Right cardiac atrium (tissue), 5 donors: ENCODE measurements at regions not wholly inside any gene's neighbourhood (a gene's known extent, or its start where the extent isn't known, plus 50 kb on each side); places are given as distances from the start of the nearest gene placed in this dataset.
A peak's percentile ranks its signal among the peaks of the same experiment; 100 is the strongest.
"Not testable (repeated sequence)": the region's sequence is repeated elsewhere in the genome, so short reads cannot be mapped to it uniquely, and the experiment has no call there.

Experiments used
- ATAC-seq, 2 donors: fragments of 200-7000 bp; cut with Tn5 transposase; one replicate each; pipeline versions ENCODE4 v1.8.0 to v1.9.1; 2020; ENCODE audit warnings: moderate library complexity in 2 of 2, mild to moderate bottlenecking in 1 of 2
- DNase-seq, 3 donors: peaks; one replicate each; pipeline ENCODE4 v3.0.0-alpha.2; 2020
- H3K27ac ChIP-seq: one replicate; pipeline ENCODE4 v1.5.1; 2013; ENCODE audit warnings: mild to moderate bottlenecking, low read length, control low read depth, moderate library complexity
- H3K27me3 ChIP-seq: one replicate; pipeline ENCODE4 v1.6.1; 2013; ENCODE audit not compliant: control insufficient read depth, insufficient read depth
- H3K4me1 ChIP-seq: one replicate; pipeline ENCODE4 v1.6.1; 2013; ENCODE audit warnings: low read length; ENCODE audit not compliant: control insufficient read depth, insufficient read depth
- H3K4me3 ChIP-seq: one replicate; pipeline ENCODE4 v1.5.1; 2013; ENCODE audit warnings: low read length, control low read depth
- H3K9me3 ChIP-seq: one replicate; pipeline ENCODE4 v1.6.1; 2013; ENCODE audit warnings: low read length; ENCODE audit not compliant: control insufficient read depth
- whole genome bisulfite sequencing: extraction: QIAGEN DNeasy Blood & Tissue Kit; methylation state at CpG from one replicate; pipeline ENCODE4 v1.1.7; 2013; 5-methylcytosine and 5-hydroxymethylcytosine counted together
- intact Hi-C, 4 donors: fragments of 100-400 bp; cut with DNase I; formaldehyde crosslinking; loops; one replicate each; pipeline versions ENCODE4 v1.11.0 to v1.14.0; 2022 to 2023
- donor health status: healthy with polysubstance abuse.
- donor health status: DM: no; HTN: yes; CAD: no.
- donor health status: DM: no; HTN: no; CAD: no.
- donor health status: DM: no; HTN: yes; CAD: no; lungs with severe emphysema.
- donor health status: DM: yes; HTN: yes; CAD: no.

DNA sequence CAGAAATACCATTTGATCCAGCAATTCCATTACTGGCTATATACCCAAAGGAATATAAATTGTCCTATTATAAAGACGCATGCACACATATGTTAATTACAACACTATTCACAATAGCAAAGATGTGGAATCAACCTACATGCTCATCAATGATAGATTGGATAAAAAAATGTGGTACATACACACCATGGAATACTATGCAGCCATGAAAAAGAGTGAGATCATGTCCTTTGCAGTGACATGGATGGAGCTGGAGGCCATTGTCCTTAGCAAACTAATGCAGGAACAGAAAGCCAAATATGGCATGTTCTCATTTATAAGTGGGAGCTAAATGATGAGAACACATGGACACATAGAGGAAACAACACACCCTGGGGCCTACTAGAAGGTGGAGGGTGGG is 78.3 kb upstream of the EED start:
- H3K4me3 ChIP-seq, DNase-seq, intact Hi-C loops, H3K4me1 ChIP-seq, H3K27ac ChIP-seq, H3K27me3 ChIP-seq, ATAC-seq, H3K9me3 ChIP-seq: not testable (repeated sequence)
- 96% methylated on average over 1 of the region's 1 CpG for WGBS

GRCh38 chr11:86164106-86164505 is 80.4 kb upstream of the EED start:
- H3K27me3 ChIP-seq = no peaks in the 10 kb centered on the region

DNA sequence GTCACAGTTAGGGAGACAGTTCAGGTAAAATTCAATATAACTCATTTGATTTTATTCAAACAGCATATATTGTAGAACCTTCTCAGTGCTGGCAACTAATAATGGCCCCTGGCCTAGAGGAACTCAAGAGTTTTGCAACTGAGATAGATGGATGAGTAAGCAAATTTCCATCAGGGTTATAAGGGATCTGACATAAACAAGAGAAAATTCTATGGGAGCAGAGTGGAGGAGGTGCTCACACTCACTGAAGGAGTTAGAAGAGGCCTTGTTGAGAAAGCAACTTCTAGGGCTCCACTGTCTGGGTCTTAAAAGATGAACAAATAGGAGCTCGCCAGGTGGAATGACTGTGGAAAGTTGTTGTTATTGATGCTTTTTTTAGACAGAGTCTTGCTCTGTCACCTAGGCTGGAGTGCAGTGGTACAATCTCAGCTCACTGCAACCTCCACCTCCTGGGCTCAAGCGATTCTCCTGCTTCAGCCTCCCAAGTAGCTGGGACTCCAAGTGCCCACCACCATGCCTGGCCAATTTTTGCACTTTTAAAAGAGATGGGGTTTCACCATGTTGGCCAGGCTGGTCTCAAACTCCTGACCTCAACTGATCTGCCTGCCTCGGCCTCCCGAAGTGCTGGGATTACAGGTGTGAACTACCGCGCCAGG is 81.2 kb upstream of the EED start:
- ATAC-seq = peak; percentile 58 to 63
- intact Hi-C loops, DNase-seq, H3K27me3 ChIP-seq, H3K4me1 ChIP-seq, H3K4me3 ChIP-seq, H3K9me3 ChIP-seq, H3K27ac ChIP-seq: not testable (repeated sequence)
- WGBS = 97% methylated on average over 6 of the region's 6 CpGs

More at GRCh38 chr11:86164106-86164505, 80.4 kb upstream of the EED start:
- DNase-seq (no peak), ATAC-seq (no peak)
- Histone ChIP-seq H3K27ac (no peak overlapping the region), H3K4me3 (no peak overlapping the region), H3K4me1 (peaks cover 6% of the 10 kb centered on the region), H3K9me3 (no peaks in the 10 kb centered on the region)
- intact Hi-C loops = no loop called here
- WGBS = 79% methylated on average over 2 of the region's 2 CpGs

- intact Hi-C loops = no loop called here
- Histone ChIP-seq H3K4me1 (peaks cover 4% of the 10 kb centered on the region), H3K27ac (no peak overlapping the region), H3K27me3 (no peaks in the 10 kb centered on the region), H3K9me3 (no peaks in the 10 kb centered on the region), H3K4me3 (no peak overlapping the region)
- ATAC-seq (peak; percentile 63 to 81), DNase-seq (peak in 2 of 3 donors; percentile 66 to 70)
- 35% methylated on average over 1 of the region's 1 CpG for WGBS
Measured at GRCh38 chr11:86162239-86162638, 82.3 kb upstream of the EED start.

DNA sequence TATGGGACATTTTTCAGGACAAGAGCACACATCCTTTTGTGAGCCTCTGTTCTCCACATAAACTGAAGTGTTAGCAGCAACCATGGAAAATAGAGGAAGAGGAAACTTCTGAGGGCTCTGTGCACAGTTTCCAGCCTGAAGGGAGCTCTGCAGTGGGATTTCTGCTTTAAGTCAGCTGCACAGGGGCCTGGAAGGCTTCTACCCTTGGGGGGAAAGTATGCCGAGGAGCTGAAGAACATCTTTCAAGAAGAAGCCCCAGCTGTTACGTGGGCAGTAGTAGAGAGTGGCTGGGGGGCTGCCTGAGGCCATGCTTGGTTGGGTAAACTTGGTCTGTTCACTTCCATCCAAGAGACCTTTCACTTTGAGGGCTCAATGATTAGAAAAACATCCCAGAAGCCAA is 82.7 kb upstream of the EED start:
- no peak overlapping the region for H3K4me3 ChIP-seq
- H3K4me1 ChIP-seq = peaks cover 4% of the 10 kb centered on the region
- no peak for DNase-seq
- H3K27ac ChIP-seq = peak overlapping the region; percentile 11
- no peaks in the 10 kb centered on the region for H3K9me3 ChIP-seq
- 49% methylated on average over 2 of the region's 2 CpGs for WGBS
- intact Hi-C loops = no loop called here
- ATAC-seq = peak; percentile 17 to 28
- no peaks in the 10 kb centered on the region for H3K27me3 ChIP-seq

- H3K27ac ChIP-seq = no peak overlapping the region
- no peak for ATAC-seq
- no peaks in the 10 kb centered on the region for H3K9me3 ChIP-seq
- no peak for DNase-seq
- intact Hi-C loops = no loop called here
- H3K27me3 ChIP-seq = no peaks in the 10 kb centered on the region
- H3K4me1 ChIP-seq = peaks cover 4% of the 10 kb centered on the region
- no peak overlapping the region for H3K4me3 ChIP-seq
Measured at GRCh38 chr11:86161336-86161735, 83.2 kb upstream of the EED start.

DNA sequence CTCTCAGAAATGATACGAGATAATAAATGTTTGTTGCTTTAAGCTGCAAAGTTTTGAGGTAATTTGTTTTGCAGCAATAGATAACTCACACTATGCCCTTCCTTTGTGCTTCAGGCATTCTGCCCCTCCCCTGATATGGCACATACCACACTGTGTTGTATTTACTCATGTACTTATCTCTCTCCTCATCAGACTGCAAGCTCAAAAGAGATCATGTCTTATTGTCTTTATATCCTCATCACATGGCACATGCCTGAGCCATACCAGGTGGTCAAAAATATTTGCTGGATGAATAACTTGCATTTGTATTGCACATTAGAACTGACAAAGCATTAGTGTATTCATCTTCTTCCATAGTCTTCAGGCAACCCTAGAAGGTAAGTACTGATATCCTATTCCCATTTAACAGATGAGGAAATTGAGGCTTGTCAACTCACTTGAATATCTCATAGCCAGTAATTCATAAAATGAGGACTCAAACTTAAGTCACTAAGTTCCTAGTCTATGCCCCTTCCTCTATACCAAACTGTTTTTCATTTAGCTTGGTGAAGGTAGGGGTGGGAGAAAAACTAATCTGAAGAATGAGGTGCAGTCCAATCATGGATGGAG is 83.9 kb upstream of the EED start:
- Histone ChIP-seq H3K27ac (no peak overlapping the region), H3K27me3 (no peaks in the 10 kb centered on the region), H3K9me3 (no peaks in the 10 kb centered on the region), H3K4me1 (peaks cover 4% of the 10 kb centered on the region), H3K4me3 (no peak overlapping the region)
- DNase-seq (no peak), ATAC-seq (no peak)
- WGBS = 49% methylated on average over 1 of the region's 1 CpG
- intact Hi-C loops = no loop called here

DNA sequence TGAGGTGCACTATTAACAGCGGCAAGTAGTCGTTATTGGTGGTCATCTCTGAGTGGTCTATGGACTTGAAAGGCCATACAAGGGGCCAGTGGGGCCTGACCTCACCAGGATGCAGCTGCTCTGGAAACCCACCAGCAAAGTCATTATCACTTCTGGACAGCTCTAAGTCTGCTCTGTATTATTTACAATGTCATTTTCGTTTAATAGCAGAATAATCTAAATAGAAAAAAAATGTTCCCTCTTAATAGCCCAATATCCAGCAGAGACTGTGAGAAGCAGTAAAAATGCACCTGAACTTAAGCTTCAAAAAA is 85.0 kb upstream of the EED start:
- 59% methylated on average over 3 of the region's 3 CpGs for WGBS
- DNase-seq = no peak
- intact Hi-C loops = no loop called here
- no peak overlapping the region for H3K4me3 ChIP-seq
- H3K9me3 ChIP-seq = no peaks in the 10 kb centered on the region
- no peaks in the 10 kb centered on the region for H3K27me3 ChIP-seq
- H3K4me1 ChIP-seq = peaks cover 4% of the 10 kb centered on the region
- ATAC-seq = no peak
- H3K27ac ChIP-seq = no peak overlapping the region

DNA sequence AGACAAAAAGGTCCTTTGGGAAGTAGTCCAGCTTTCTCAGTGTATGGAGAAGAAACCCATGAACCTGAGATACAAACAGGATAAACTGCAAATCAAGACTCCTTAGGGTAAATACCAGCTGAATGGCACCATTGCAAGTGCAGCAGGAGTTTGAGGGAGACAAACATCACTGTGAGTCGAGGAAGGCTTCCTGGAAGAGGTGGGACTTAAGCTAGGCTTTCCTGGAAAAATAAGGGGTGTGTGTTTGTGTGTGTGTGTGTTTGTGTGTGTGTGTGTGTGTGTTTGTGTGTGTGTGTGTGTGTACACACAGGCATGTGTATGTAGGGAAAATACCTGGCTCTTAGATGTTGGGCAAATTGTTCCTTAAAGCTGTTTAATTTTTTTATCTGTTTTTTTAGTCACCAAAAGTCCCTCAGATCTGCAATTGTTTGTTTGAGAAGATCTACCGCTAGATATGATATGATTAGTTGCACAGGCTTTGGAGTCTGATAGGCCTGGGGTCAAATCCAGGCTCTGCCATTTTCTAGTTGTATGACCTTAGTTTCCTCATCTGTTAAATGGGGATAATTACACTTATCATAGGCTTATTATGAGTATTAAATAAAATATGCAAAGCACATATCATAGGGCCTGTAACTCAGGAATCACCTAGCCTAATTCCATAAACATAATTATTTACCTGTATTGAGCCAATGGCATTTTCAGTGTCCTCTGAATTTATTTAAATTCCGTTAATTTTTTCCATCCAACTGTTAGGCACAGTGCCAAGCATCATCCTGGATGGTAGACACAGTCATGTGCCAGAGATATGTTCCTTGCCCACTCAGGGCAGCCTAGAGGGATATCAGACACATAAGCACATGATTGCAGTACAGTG is 85.6 kb upstream of the EED start:
- intact Hi-C loops = no loop called here
- H3K27me3 ChIP-seq = no peaks in the 10 kb centered on the region
- ATAC-seq = no peak
- peaks cover 4% of the 10 kb centered on the region for H3K4me1 ChIP-seq
- H3K9me3 ChIP-seq = no peaks in the 10 kb centered on the region
- no peak overlapping the region for H3K4me3 ChIP-seq
- WGBS = 84% methylated on average over 3 of the region's 3 CpGs
- no peak overlapping the region for H3K27ac ChIP-seq
- no peak for DNase-seq

DNA sequence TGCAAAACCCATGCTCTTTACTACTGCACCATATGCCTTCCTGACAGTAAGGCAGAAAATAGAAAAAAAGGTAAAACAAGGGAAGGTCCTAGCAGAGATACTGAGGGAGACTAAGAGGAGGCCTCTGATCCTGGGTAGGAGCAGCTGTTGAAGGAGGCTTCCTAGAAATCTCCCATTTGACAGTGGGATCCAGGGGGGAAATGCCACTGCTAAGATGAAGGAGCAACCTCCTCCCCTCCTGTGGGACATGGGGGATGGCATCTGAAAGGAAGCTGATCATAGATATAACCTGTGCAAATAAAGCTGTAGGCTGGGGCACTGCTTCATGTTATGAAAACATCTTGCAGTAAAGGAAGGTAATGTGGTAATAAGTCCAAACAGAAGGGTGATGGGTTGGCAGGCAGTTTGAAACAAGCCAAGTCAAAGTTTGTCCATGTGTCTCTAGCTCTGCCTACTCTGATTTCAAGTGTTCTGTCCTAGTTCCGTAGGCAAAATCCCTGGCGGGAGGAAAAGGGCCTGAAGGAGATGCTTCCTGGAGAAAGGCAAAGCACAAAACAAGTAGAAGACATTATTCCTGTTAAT is 86.7 kb upstream of the EED start:
- peaks cover 4% of the 10 kb centered on the region for H3K4me1 ChIP-seq

GRCh38 chr11:86156397-86156955 is 87.6 kb upstream of the PICALM start:
- peaks cover 11% of the 10 kb centered on the region for H3K4me1 ChIP-seq
- ATAC-seq (no peak), DNase-seq (no peak)
- no peaks in the 10 kb centered on the region for H3K9me3 ChIP-seq
- H3K27ac ChIP-seq = no peak overlapping the region
- WGBS = 63% methylated on average over 3 of the region's 3 CpGs
- no peaks in the 10 kb centered on the region for H3K27me3 ChIP-seq
- no peak overlapping the region for H3K4me3 ChIP-seq
- intact Hi-C loops = no loop called here

More for the DNA sequence above, 86.7 kb upstream of the EED start:
- 88% methylated on average over 2 of the region's 2 CpGs for WGBS
- Histone ChIP-seq H3K27ac (no peak overlapping the region), H3K4me3 (no peak overlapping the region), H3K27me3 (no peaks in the 10 kb centered on the region), H3K9me3 (no peaks in the 10 kb centered on the region)
- intact Hi-C loops = no loop called here
- no peak for DNase-seq
- ATAC-seq = no peak
